BLaER1 (cell line): ENCODE measurements at regions not wholly inside any gene's neighbourhood (a gene's known extent, or its start where the extent isn't known, plus 50 kb on each side); places are given as distances from the start of the nearest gene placed in this dataset.
"Not testable (repeated sequence)": the region's sequence is repeated elsewhere in the genome, so short reads cannot be mapped to it uniquely, and the experiment has no call there.

ENCODE experiments used
- H3K27ac ChIP-seq: shearing (Covaris generic); formaldehyde crosslinking; 2 replicates; pipeline ENCODE4 v1.8.1; 2022
- H3K27me3 ChIP-seq: shearing (Covaris generic); formaldehyde crosslinking; 2 replicates; pipeline ENCODE4 v1.8.1; 2022
- H3K36me3 ChIP-seq: shearing (Covaris generic); formaldehyde crosslinking; 2 replicates; pipeline ENCODE4 v1.8.1; 2022
- H3K4me1 ChIP-seq: shearing (Covaris generic); formaldehyde crosslinking; 2 replicates; pipeline ENCODE4 v1.8.1; 2022
- H3K4me2 ChIP-seq: shearing (Covaris generic); formaldehyde crosslinking; 2 replicates; pipeline ENCODE4 v1.8.1; 2022
- H3K4me3 ChIP-seq: shearing (Covaris generic); formaldehyde crosslinking; 2 replicates; pipeline ENCODE4 v1.8.1; 2022
- H3K9ac ChIP-seq: shearing (Covaris generic); formaldehyde crosslinking; 2 replicates; pipeline ENCODE4 v1.8.1; 2022
- H3K9me3 ChIP-seq: shearing (Covaris generic); formaldehyde crosslinking; 2 replicates; pipeline ENCODE4 v1.8.1; 2022
- H4K20me1 ChIP-seq: shearing (Covaris generic); formaldehyde crosslinking; 2 replicates; pipeline ENCODE4 v1.8.1; 2022
- Cebpa-rat ChIP-seq: shearing (Covaris generic); IDR thresholded peaks from 2 replicates; pipeline ENCODE4 v1.8.1; 2022

- Histone ChIP-seq H3K4me3 (no peak overlapping the region), H3K4me1 (no peaks in the 10 kb centered on the region), H3K27ac (no peak overlapping the region), H3K9me3 (no peaks in the 10 kb centered on the region), H3K36me3 (no peaks in the 10 kb centered on the region), H3K9ac (no peak overlapping the region), H3K4me2 (no peak overlapping the region), H3K27me3 (no peaks in the 10 kb centered on the region), H4K20me1 (no peaks in the 10 kb centered on the region)
- no peak for TF ChIP-seq Cebpa-rat
These were observed 199.6 kb upstream of the C1orf87 start for GRCh38 chr1:60273185-60273584.

GRCh38 chr1:60271041-60271440 lies 197.5 kb upstream of the C1orf87 start:
- Histone ChIP-seq H3K9ac (no peak overlapping the region), H3K4me2 (no peak overlapping the region), H3K4me1 (no peaks in the 10 kb centered on the region), H3K4me3 (no peak overlapping the region), H3K27me3 (no peaks in the 10 kb centered on the region), H4K20me1 (no peaks in the 10 kb centered on the region), H3K36me3 (no peaks in the 10 kb centered on the region), H3K27ac (no peak overlapping the region), H3K9me3 (no peaks in the 10 kb centered on the region)
- no peak for TF ChIP-seq Cebpa-rat

- Histone ChIP-seq H3K4me2 (no peak overlapping the region), H3K4me3 (no peak overlapping the region), H3K36me3 (no peaks in the 10 kb centered on the region), H4K20me1 (no peaks in the 10 kb centered on the region), H3K9me3 (no peaks in the 10 kb centered on the region), H3K27me3 (no peaks in the 10 kb centered on the region), H3K9ac (no peak overlapping the region), H3K27ac (no peak overlapping the region), H3K4me1 (no peaks in the 10 kb centered on the region)
- TF ChIP-seq Cebpa-rat = no peak
These were observed 194.9 kb upstream of the C1orf87 start for GRCh38 chr1:60268451-60268850.

GRCh38 chr1:60265560-60266535 lies 192.3 kb upstream of the C1orf87 start:
- H3K36me3 ChIP-seq = no peaks in the 10 kb centered on the region
- no peaks in the 10 kb centered on the region for H4K20me1 ChIP-seq
- H3K27ac ChIP-seq = no peak overlapping the region
- H3K9ac ChIP-seq = no peak overlapping the region
- H3K4me1 ChIP-seq = no peaks in the 10 kb centered on the region
- TF ChIP-seq Cebpa-rat = no peak
- no peaks in the 10 kb centered on the region for H3K27me3 ChIP-seq
- H3K4me2 ChIP-seq = no peak overlapping the region
- H3K9me3 ChIP-seq = no peaks in the 10 kb centered on the region
- H3K4me3 ChIP-seq = no peak overlapping the region

GRCh38 chr1:60262701-60263100 lies 189.1 kb upstream of the C1orf87 start:
- Histone ChIP-seq H4K20me1 (no peaks in the 10 kb centered on the region), H3K4me1 (no peaks in the 10 kb centered on the region), H3K4me2 (no peak overlapping the region), H3K9ac (no peak overlapping the region), H3K36me3 (no peaks in the 10 kb centered on the region), H3K4me3 (no peak overlapping the region), H3K27me3 (no peaks in the 10 kb centered on the region), H3K9me3 (no peaks in the 10 kb centered on the region), H3K27ac (no peak overlapping the region)
- no peak for TF ChIP-seq Cebpa-rat

GRCh38 chr1:60257531-60257930 lies 184.0 kb upstream of the C1orf87 start:
- Histone ChIP-seq H3K4me2 (no peak overlapping the region), H3K27me3 (no peaks in the 10 kb centered on the region), H3K4me1 (no peaks in the 10 kb centered on the region), H3K4me3 (no peak overlapping the region), H4K20me1 (no peaks in the 10 kb centered on the region), H3K9ac (no peak overlapping the region), H3K27ac (no peak overlapping the region), H3K36me3 (no peaks in the 10 kb centered on the region), H3K9me3 (no peaks in the 10 kb centered on the region)
- no peak for TF ChIP-seq Cebpa-rat

GRCh38 chr1:60255565-60255964 lies 182.0 kb upstream of the C1orf87 start:
- H3K4me3 ChIP-seq = no peak overlapping the region
- H3K4me1 ChIP-seq = no peaks in the 10 kb centered on the region
- H3K4me2 ChIP-seq = no peak overlapping the region

GRCh38 chr1:60251426-60251825 lies 177.9 kb upstream of the C1orf87 start:
- Histone ChIP-seq H3K4me2 (no peak overlapping the region), H3K4me1 (no peaks in the 10 kb centered on the region), H3K27ac (no peak overlapping the region), H3K9ac (no peak overlapping the region), H3K9me3 (no peaks in the 10 kb centered on the region), H3K36me3 (no peaks in the 10 kb centered on the region), H3K27me3 (no peaks in the 10 kb centered on the region), H3K4me3 (no peak overlapping the region), H4K20me1 (no peaks in the 10 kb centered on the region)
- TF ChIP-seq Cebpa-rat = no peak

More at GRCh38 chr1:60255565-60255964, 182.0 kb upstream of the C1orf87 start:
- TF ChIP-seq Cebpa-rat = no peak
- Histone ChIP-seq H3K36me3 (no peaks in the 10 kb centered on the region), H3K9ac (no peak overlapping the region), H3K9me3 (no peaks in the 10 kb centered on the region), H4K20me1 (no peaks in the 10 kb centered on the region), H3K27me3 (no peaks in the 10 kb centered on the region), H3K27ac (no peak overlapping the region)

GRCh38 chr1:60247467-60247866 lies 173.9 kb upstream of the C1orf87 start:
- not testable (repeated sequence) for H3K4me2 ChIP-seq, H3K9ac ChIP-seq, H3K27me3 ChIP-seq, H3K4me3 ChIP-seq, H4K20me1 ChIP-seq, H3K4me1 ChIP-seq, H3K27ac ChIP-seq, H3K9me3 ChIP-seq, H3K36me3 ChIP-seq

- Histone ChIP-seq H3K4me3 (no peak overlapping the region), H3K4me2 (no peak overlapping the region), H3K27ac (no peak overlapping the region), H3K4me1 (no peaks in the 10 kb centered on the region), H3K27me3 (no peaks in the 10 kb centered on the region), H3K9ac (no peak overlapping the region), H4K20me1 (no peaks in the 10 kb centered on the region), H3K36me3 (no peaks in the 10 kb centered on the region), H3K9me3 (no peaks in the 10 kb centered on the region)
- TF ChIP-seq Cebpa-rat = no peak
These were observed 171.8 kb upstream of the C1orf87 start for GRCh38 chr1:60245324-60245723.
